Liver (tissue), 8 donors: ENCODE measurements at regions not wholly inside any gene's neighbourhood (a gene's known extent, or its start where the extent isn't known, plus 50 kb on each side); places are given as distances from the start of the nearest gene placed in this dataset.

Source experiments
- DNase-seq: peaks from one replicate; pipeline ENCODE4 v3.0.0-alpha.2; 2017; ENCODE audit warnings: low spot score
- H3K27ac ChIP-seq, 2 donors: one replicate each; pipeline ENCODE4 v1.7.0; 2013; ENCODE audit warnings: inconsistent platforms in 2 of 2, low read length in 2 of 2, control low read depth in 1 of 2, low read depth in 1 of 2, mild to moderate bottlenecking in 1 of 2
- H3K27me3 ChIP-seq, 4 donors: one replicate each; pipeline versions ENCODE4 v1.6.1 to v1.7.0; 2013; ENCODE audit warnings: low read length in 3 of 4, inconsistent platforms in 1 of 4, mild to moderate bottlenecking in 1 of 4, moderate library complexity in 1 of 4; ENCODE audit not compliant: control insufficient read depth in 4 of 4, insufficient read depth in 4 of 4
- H3K36me3 ChIP-seq, 4 donors: one replicate each; pipeline versions ENCODE4 v1.6.1 to v1.7.0; 2013; ENCODE audit warnings: low read length in 3 of 4, mild to moderate bottlenecking in 3 of 4, low read depth in 1 of 4, moderate library complexity in 1 of 4; ENCODE audit not compliant: control insufficient read depth in 4 of 4, insufficient read depth in 3 of 4
- H3K4me1 ChIP-seq, 4 donors: one replicate each; pipeline versions ENCODE4 v1.6.1 to v1.7.0; 2013; ENCODE audit warnings: low read length in 3 of 4, mild to moderate bottlenecking in 3 of 4, moderate library complexity in 1 of 4; ENCODE audit not compliant: control insufficient read depth in 4 of 4, insufficient read depth in 4 of 4
- H3K4me3 ChIP-seq, 3 donors: one replicate each; pipeline versions ENCODE4 v1.6.1 to v1.7.0; 2013; ENCODE audit warnings: low read length in 3 of 3, control low read depth in 1 of 3, low read depth in 1 of 3, mild to moderate bottlenecking in 1 of 3
- H3K9ac ChIP-seq, 2 donors: one replicate each; pipeline ENCODE4 v1.7.0; 2013; ENCODE audit warnings: low read length in 2 of 2, mild to moderate bottlenecking in 2 of 2, moderate library complexity in 2 of 2, control low read depth in 1 of 2, low read depth in 1 of 2
- H3K9me3 ChIP-seq, 4 donors: one replicate each; pipeline versions ENCODE4 v1.6.1 to v1.7.0; 2013; ENCODE audit warnings: low read length in 3 of 4; ENCODE audit not compliant: control insufficient read depth in 4 of 4
- CTCF ChIP-seq: fragments of 150-350 bp; IDR thresholded peaks from 2 replicates; pipeline ENCODE4 v1.5.1; 2017; ENCODE audit warnings: improper control_type of control experiment, low read depth, low read length; ENCODE audit not compliant: missing input control
- FOXA1 ChIP-seq: IDR thresholded peaks from 2 replicates; pipeline ENCODE4 v1.6.1; 2016; ENCODE audit warnings: antibody characterized with exemption
- FOXA2 ChIP-seq: IDR thresholded peaks from 2 replicates; pipeline ENCODE4 v1.6.1; 2016; ENCODE audit warnings: antibody characterized with exemption
- GABPA ChIP-seq, 2 donors: IDR thresholded peaks in 1 of 2; conservative IDR thresholded peaks in 1 of 2; 2 replicates each; pipeline ENCODE4 v1.6.1; 2016; ENCODE audit warnings: antibody characterized with exemption in 2 of 2, mild to moderate bottlenecking in 1 of 2, moderate library complexity in 1 of 2
- HNF4A ChIP-seq, 2 donors: conservative IDR thresholded peaks; 2 replicates each; pipeline ENCODE4 v1.6.1; 2016; ENCODE audit warnings: antibody characterized with exemption in 2 of 2, mild to moderate bottlenecking in 2 of 2
- HNF4G ChIP-seq: IDR thresholded peaks from 2 replicates; pipeline ENCODE4 v1.6.1; 2016; ENCODE audit warnings: antibody characterized with exemption
- JUND ChIP-seq, 2 donors: IDR thresholded peaks; 2 replicates each; pipeline ENCODE4 v1.6.1; 2016; ENCODE audit warnings: antibody characterized with exemption in 2 of 2
- MAX ChIP-seq: IDR thresholded peaks from 2 replicates; pipeline ENCODE4 v1.6.1; 2016; ENCODE audit warnings: antibody characterized with exemption
- NR2F2 ChIP-seq: IDR thresholded peaks from 2 replicates; pipeline ENCODE4 v1.6.1; 2016; ENCODE audit warnings: antibody characterized with exemption
- REST ChIP-seq: IDR thresholded peaks from 2 replicates; pipeline ENCODE4 v1.6.1; 2016; ENCODE audit warnings: antibody characterized with exemption, mild to moderate bottlenecking
- RXRA ChIP-seq, 2 donors: IDR thresholded peaks; 2 replicates each; pipeline ENCODE4 v1.6.1; 2017 to 2018; ENCODE audit warnings: antibody characterized with exemption in 2 of 2, mild to moderate bottlenecking in 1 of 2
- SP1 ChIP-seq: IDR thresholded peaks from 2 replicates; pipeline ENCODE4 v1.6.1; 2018; ENCODE audit warnings: antibody characterized with exemption, mild to moderate bottlenecking
- TAF1 ChIP-seq: conservative IDR thresholded peaks from 2 replicates; pipeline ENCODE4 v1.6.1; 2016; ENCODE audit warnings: antibody characterized with exemption, mild to moderate bottlenecking
- YY1 ChIP-seq: IDR thresholded peaks from 2 replicates; pipeline ENCODE4 v1.6.1; 2016; ENCODE audit warnings: antibody characterized with exemption, mild to moderate bottlenecking
- ZBTB33 ChIP-seq: IDR thresholded peaks from 2 replicates; pipeline ENCODE4 v1.6.1; 2016; ENCODE audit warnings: antibody characterized with exemption
- WGBS: extraction: QIAGEN DNeasy Blood & Tissue Kit; methylation state at CpG from one replicate; pipeline ENCODE4 v1.1.7; 2013; 5-methylcytosine and 5-hydroxymethylcytosine counted together
- donor health status: healthy.
- donor health status: healthy.
- donor health status: healthy.
- donor health status: healthy.
- donor health status: healthy.

- 96% methylated on average over 8 of the region's 8 CpGs for WGBS
- H3K27ac ChIP-seq: no peak overlapping the region
- TF ChIP-seq YY1 (no peak), HNF4A (conservative IDR thresholded peaks at IDR 0.05) (no peak), REST (no peak), CTCF (no peak), ZBTB33 (no peak), FOXA2 (no peak), RXRA (IDR thresholded peaks at IDR 0.05) (no peak), NR2F2 (no peak), HNF4G (no peak), SP1 (no peak), TAF1 (no peak), MAX (no peak), GABPA (IDR thresholded peaks at IDR 0.05 in 1 of 2, conservative IDR thresholded peaks at IDR 0.05 in 1 of 2) (no peak), FOXA1 (no peak)
- H3K36me3 ChIP-seq: no peaks in the 10 kb centered on the region
- H3K9me3 ChIP-seq: no peaks in the 10 kb centered on the region
- H3K4me1 ChIP-seq: peaks cover 1 to 57% (median 44%) of the 10 kb centered on the region in 4 donors
- no peak for DNase-seq
- no peaks in the 10 kb centered on the region for H3K27me3 ChIP-seq
- no peak overlapping the region for H3K9ac ChIP-seq
- no peak overlapping the region for H3K4me3 ChIP-seq
Measured at GRCh38 chr3:72149645-72150300, 364.8 kb upstream of the PROK2 start.

DNA sequence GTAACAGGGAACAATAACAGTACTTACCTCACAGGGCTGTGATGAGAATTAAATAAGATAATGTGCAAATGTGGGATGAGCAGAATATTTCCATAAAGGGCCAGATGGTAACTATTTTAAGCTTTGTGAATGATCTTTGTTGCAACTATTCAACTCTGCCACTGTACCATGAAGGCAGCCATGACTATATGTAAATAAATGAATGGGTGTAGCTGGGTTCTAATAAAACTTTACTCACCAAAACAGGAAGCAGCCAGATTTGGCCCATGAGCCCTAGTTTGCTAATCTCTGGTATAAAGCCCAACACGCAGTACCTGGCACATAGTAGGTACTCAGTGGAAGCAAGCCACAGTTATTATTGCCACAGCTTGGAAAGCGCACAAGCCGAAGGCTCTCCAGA lies 362.7 kb upstream of the PROK2 start:
- H3K9ac ChIP-seq: no peak overlapping the region
- peaks cover 1 to 46% (median 39%) of the 10 kb centered on the region in 4 donors for H3K4me1 ChIP-seq
- no peak overlapping the region for H3K27ac ChIP-seq
- H3K9me3 ChIP-seq: no peaks in the 10 kb centered on the region
- 97% methylated on average over 3 of the region's 3 CpGs for WGBS
- no peak overlapping the region for H3K4me3 ChIP-seq
- TF ChIP-seq RXRA (IDR thresholded peaks at IDR 0.05) (no peak), ZBTB33 (no peak), HNF4A (conservative IDR thresholded peaks at IDR 0.05) (no peak), TAF1 (no peak), FOXA2 (no peak), JUND (IDR thresholded peaks at IDR 0.05) (no peak), HNF4G (no peak), YY1 (no peak), CTCF (no peak)
- DNase-seq: no peak
- H3K27me3 ChIP-seq: no peaks in the 10 kb centered on the region
- no peaks in the 10 kb centered on the region for H3K36me3 ChIP-seq
